ENCODE measurements at regions not wholly inside any gene's neighbourhood (a gene's known extent, or its start where the extent isn't known, plus 50 kb on each side); places are given as distances from the start of the nearest gene placed in this dataset.
"Not testable (repeated sequence)": the region's sequence is repeated elsewhere in the genome, so short reads cannot be mapped to it uniquely, and the experiment has no call there.

GRCh38 chr15:21261965-21262850 is 178.1 kb downstream of the POTEB3 start:
- DNase-seq (no peak), ATAC-seq (no peak)
- Mint-ChIP-seq H3K27ac (no peak overlapping the region), H3K27me3 (no peaks in the 10 kb centered on the region), H3K4me3 (no peak overlapping the region), H3K36me3 (ENCODE audit: low read depth) (no peaks in the 10 kb centered on the region), H3K4me1 (no peaks in the 10 kb centered on the region), H3K9me3 (ENCODE audit: low read depth) (no peaks in the 10 kb centered on the region)
- CTCF ChIA-PET = interaction anchor here (0.7 to 2.4 kb wide), 3 partner anchors 11 to 22 kb away, joined by 3 to 10 read pairs (median 9); no protein-coding TSS in a partner anchor
- POLR2A ChIA-PET = no interaction called here
- intact Hi-C loops (cut with DNase I, micrococcal nuclease) = no loop called here

- H3K36me3 Mint-ChIP-seq (ENCODE audit: low read depth) = no peaks in the 10 kb centered on the region
- intact Hi-C loops (cut with DNase I, micrococcal nuclease) = no loop called here
These were observed 178.8 kb downstream of the POTEB3 start for GRCh38 chr15:21261396-21261964.

DNA sequence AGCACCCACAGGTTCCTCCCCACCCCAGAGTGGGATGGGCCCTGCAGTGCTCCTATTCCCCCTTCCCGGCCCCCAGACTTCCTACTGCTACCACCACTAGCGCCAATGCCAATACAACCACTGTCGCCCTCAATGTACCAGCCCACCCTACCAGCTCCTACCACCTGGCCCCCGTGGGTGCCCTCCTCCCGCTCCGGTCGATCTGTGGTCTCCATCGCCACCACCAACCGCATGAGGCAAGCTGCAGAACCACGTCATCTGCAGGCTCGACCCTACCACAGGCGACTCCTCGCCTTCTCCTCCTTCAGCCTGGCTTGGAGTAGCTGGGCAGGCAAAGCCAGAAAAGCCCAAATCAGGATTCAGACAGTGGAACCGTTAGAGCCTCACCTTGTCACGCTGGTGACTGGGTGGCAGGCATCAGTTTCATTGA is 179.3 kb downstream of the POTEB3 start:
- H3K27ac Mint-ChIP-seq = no peak overlapping the region
- DNase-seq (no peak), ATAC-seq (no peak)
- no peaks in the 10 kb centered on the region for H3K9me3 Mint-ChIP-seq (ENCODE audit: low read depth)
- intact Hi-C loops (cut with DNase I, micrococcal nuclease) = loop anchor here in 1 of 2 experiments (1.0 kb wide), 1 partner anchor 7 kb away; no protein-coding TSS in a partner anchor
- ChIA-PET CTCF (interaction anchor here (1.2 to 1.4 kb wide), 2 partner anchors 11 to 23 kb away, joined by 3 to 5 read pairs; no protein-coding TSS in a partner anchor), POLR2A (no interaction called here)
- H3K4me1 Mint-ChIP-seq = no peaks in the 10 kb centered on the region
- H3K36me3 Mint-ChIP-seq (ENCODE audit: low read depth) = no peaks in the 10 kb centered on the region
- H3K4me3 Mint-ChIP-seq = no peak overlapping the region
- no peaks in the 10 kb centered on the region for H3K27me3 Mint-ChIP-seq

More at GRCh38 chr15:21261396-21261964, 178.8 kb downstream of the POTEB3 start:
- DNase-seq (no peak), ATAC-seq (no peak)
- ChIA-PET CTCF (no interaction called here), POLR2A (no interaction called here)
- H3K27ac Mint-ChIP-seq = no peak overlapping the region
- H3K27me3 Mint-ChIP-seq = no peaks in the 10 kb centered on the region
- no peaks in the 10 kb centered on the region for H3K9me3 Mint-ChIP-seq (ENCODE audit: low read depth)
- H3K4me1 Mint-ChIP-seq = no peaks in the 10 kb centered on the region
- H3K4me3 Mint-ChIP-seq = no peak overlapping the region

DNA sequence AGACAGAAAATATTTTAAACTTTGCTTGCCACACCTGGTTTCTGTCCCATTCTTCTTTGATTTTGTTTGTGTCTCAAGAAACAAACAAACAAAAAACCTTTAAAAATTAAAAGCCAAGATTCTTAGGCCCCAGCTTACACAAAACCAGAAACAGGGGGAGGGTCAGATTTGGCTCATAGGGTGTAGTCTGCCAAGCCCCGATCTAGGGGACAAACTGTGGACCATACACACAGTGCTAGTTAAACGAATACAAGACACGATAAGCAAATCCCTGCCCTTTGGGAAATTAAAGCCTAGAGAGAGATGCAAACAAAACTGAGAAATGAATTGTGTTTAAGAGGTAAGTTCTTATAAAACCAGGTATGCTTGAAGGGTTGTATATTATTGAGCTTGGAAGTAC is 181.7 kb downstream of the POTEB3 start:
- H3K36me3 Mint-ChIP-seq (ENCODE audit: low read depth); H3K4me1 Mint-ChIP-seq; H3K9me3 Mint-ChIP-seq (ENCODE audit: low read depth); intact Hi-C loops (cut with DNase I, micrococcal nuclease); H3K27ac Mint-ChIP-seq; H3K27me3 Mint-ChIP-seq; H3K4me3 Mint-ChIP-seq; DNase-seq; CTCF ChIA-PET; POLR2A ChIA-PET; ATAC-seq: not testable (repeated sequence)

- H3K4me1 Mint-ChIP-seq; H3K36me3 Mint-ChIP-seq (ENCODE audit: low read depth); H3K9me3 Mint-ChIP-seq (ENCODE audit: low read depth); ATAC-seq; H3K27ac Mint-ChIP-seq; H3K4me3 Mint-ChIP-seq; H3K27me3 Mint-ChIP-seq; POLR2A ChIA-PET; DNase-seq; CTCF ChIA-PET; intact Hi-C loops (cut with DNase I, micrococcal nuclease): not testable (repeated sequence)
These were observed 190.7 kb downstream of the POTEB3 start for GRCh38 chr15:21249508-21250019.

Measured in activated CD4-positive, alpha-beta T cell treated with anti-CD3 and anti-CD28 coated beads for 36 hours (primary cell).